ENCODE measurements at regions not wholly inside any gene's neighbourhood (a gene's known extent, or its start where the extent isn't known, plus 50 kb on each side); places are given as distances from the start of the nearest gene placed in this dataset.

- H3K4me3 ChIP-seq (replicated peaks; ENCODE audit: insufficient read depth, low read length): no peak overlapping the region
- H3K27ac ChIP-seq (replicated peaks): no peak overlapping the region
- no peak for DNase-seq (ENCODE audit: low read depth in 1 of 2, low spot score in 1 of 2)
- no peaks in the 10 kb centered on the region for H3K27me3 ChIP-seq (ENCODE audit: insufficient read depth, poor library complexity, severe bottlenecking)
- no peak for TF ChIP-seq CTCF (IDR thresholded peaks at IDR 0.05; ENCODE audit: insufficient read depth, low read length)
- TF ChIP-seq GABPA (IDR thresholded peaks at IDR 0.05; ENCODE audit: low read depth): no peak
- no peak for TF ChIP-seq SPI1 (IDR thresholded peaks at IDR 0.05; ENCODE audit: borderline replicate concordance, low read depth)
- no peak for TF ChIP-seq POLR2AphosphoS5 (IDR thresholded peaks at IDR 0.05; ENCODE audit: low read depth)
- no peak for TF ChIP-seq REST (IDR thresholded peaks at IDR 0.05; ENCODE audit: insufficient replicate concordance, low read depth)
Measured at GRCh38 chr4:180652533-180652932, 1590.7 kb upstream of the TENM3 start.

- no peak overlapping the region for H3K27ac ChIP-seq (replicated peaks)
- H3K27me3 ChIP-seq (ENCODE audit: insufficient read depth, poor library complexity, severe bottlenecking): no peaks in the 10 kb centered on the region
- no peak for TF ChIP-seq CTCF (IDR thresholded peaks at IDR 0.05; ENCODE audit: insufficient read depth, low read length)
- no peak for TF ChIP-seq GABPA (IDR thresholded peaks at IDR 0.05; ENCODE audit: low read depth)
- no peak for TF ChIP-seq POLR2AphosphoS5 (IDR thresholded peaks at IDR 0.05; ENCODE audit: low read depth)
- TF ChIP-seq SPI1 (IDR thresholded peaks at IDR 0.05; ENCODE audit: borderline replicate concordance, low read depth): no peak
- no peak for TF ChIP-seq REST (IDR thresholded peaks at IDR 0.05; ENCODE audit: insufficient replicate concordance, low read depth)
- DNase-seq (ENCODE audit: low read depth in 1 of 2, low spot score in 1 of 2): no peak
- H3K4me3 ChIP-seq (replicated peaks; ENCODE audit: insufficient read depth, low read length): no peak overlapping the region
Measured at GRCh38 chr4:180655886-180656285, 1587.3 kb upstream of the TENM3 start.

- Histone ChIP-seq H3K27ac (replicated peaks) (no peak overlapping the region), H3K4me3 (replicated peaks; ENCODE audit: insufficient read depth, low read length) (no peak overlapping the region), H3K27me3 (ENCODE audit: insufficient read depth, poor library complexity, severe bottlenecking) (no peaks in the 10 kb centered on the region)
- TF ChIP-seq SPI1 (IDR thresholded peaks at IDR 0.05; ENCODE audit: borderline replicate concordance, low read depth) (no peak), REST (IDR thresholded peaks at IDR 0.05; ENCODE audit: insufficient replicate concordance, low read depth) (no peak), POLR2AphosphoS5 (IDR thresholded peaks at IDR 0.05; ENCODE audit: low read depth) (no peak), GABPA (IDR thresholded peaks at IDR 0.05; ENCODE audit: low read depth) (no peak), CTCF (IDR thresholded peaks at IDR 0.05; ENCODE audit: insufficient read depth, low read length) (no peak)
- no peak for DNase-seq (ENCODE audit: low read depth in 1 of 2, low spot score in 1 of 2)
Measured at GRCh38 chr4:180657881-180658280, 1585.3 kb upstream of the TENM3 start.

All from HL-60 (cell line).